ENCODE measurements at regions not wholly inside any gene's neighbourhood (a gene's known extent, or its start where the extent isn't known, plus 50 kb on each side); places are given as distances from the start of the nearest gene placed in this dataset.

DNA sequence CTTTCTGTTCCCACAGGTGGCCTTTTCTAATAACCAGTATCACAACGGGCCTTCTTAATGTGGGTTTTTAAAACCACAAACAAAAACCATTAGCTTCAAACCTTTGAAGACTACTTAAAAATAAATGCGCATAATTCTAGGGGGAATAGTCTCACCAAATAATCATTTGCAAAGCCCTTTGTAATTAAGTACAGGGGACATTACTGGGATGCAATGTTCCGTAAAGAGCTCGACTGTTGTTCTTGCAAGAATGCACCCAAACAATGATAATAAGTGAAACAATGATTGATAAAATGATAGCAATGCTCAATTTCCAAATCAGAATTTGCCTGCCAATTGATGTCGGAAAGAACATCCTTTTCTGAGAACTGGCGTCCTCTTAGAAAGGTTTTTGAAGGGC lies 589.1 kb upstream of the ADARB2 start:
- TF ChIP-seq, protein P1, sequence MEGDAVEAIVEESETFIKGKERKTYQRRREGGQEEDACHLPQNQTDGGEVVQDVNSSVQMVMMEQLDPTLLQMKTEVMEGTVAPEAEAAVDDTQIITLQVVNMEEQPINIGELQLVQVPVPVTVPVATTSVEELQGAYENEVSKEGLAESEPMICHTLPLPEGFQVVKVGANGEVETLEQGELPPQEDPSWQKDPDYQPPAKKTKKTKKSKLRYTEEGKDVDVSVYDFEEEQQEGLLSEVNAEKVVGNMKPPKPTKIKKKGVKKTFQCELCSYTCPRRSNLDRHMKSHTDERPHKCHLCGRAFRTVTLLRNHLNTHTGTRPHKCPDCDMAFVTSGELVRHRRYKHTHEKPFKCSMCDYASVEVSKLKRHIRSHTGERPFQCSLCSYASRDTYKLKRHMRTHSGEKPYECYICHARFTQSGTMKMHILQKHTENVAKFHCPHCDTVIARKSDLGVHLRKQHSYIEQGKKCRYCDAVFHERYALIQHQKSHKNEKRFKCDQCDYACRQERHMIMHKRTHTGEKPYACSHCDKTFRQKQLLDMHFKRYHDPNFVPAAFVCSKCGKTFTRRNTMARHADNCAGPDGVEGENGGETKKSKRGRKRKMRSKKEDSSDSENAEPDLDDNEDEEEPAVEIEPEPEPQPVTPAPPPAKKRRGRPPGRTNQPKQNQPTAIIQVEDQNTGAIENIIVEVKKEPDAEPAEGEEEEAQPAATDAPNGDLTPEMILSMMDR (IDR thresholded peaks at IDR 0.05): no peak
- TF ChIP-seq POLR2A (IDR thresholded peaks at IDR 0.05): no peak
